ENCODE measurements at regions not wholly inside any gene's neighbourhood (a gene's known extent, or its start where the extent isn't known, plus 50 kb on each side); places are given as distances from the start of the nearest gene placed in this dataset.

GRCh38 chr2:16729335-16729734 is 63.7 kb upstream of the CYRIA start:
- TF ChIP-seq CTCF (IDR thresholded peaks at IDR 0.05 in 2 of 3, conservative IDR thresholded peaks at IDR 0.05 in 1 of 3; ENCODE audit: borderline replicate concordance in 1 of 3, insufficient read depth in 1 of 3, low read depth in 2 of 3, low read length in 2 of 3) = no peak
- no peak for TF ChIP-seq ELF1 (IDR thresholded peaks at IDR 0.05; ENCODE audit: borderline replicate concordance, low read depth)
- no peak for TF ChIP-seq POLR2A (IDR thresholded peaks at IDR 0.05; ENCODE audit: borderline replicate concordance, extremely low read depth, insufficient read depth, insufficient read length)
- TF ChIP-seq ZNF274 (IDR thresholded peaks at IDR 0.05; ENCODE audit: low read depth, low read length) = no peak
- TF ChIP-seq EGR1 (IDR thresholded peaks at IDR 0.05; ENCODE audit: low read depth) = no peak
- TF ChIP-seq YY1 (IDR thresholded peaks at IDR 0.05; ENCODE audit: extremely low read depth, insufficient replicate concordance, low read depth, low read length) = no peak

Measured in HCT116 (cell line).